GM12878 (cell line): ENCODE measurements at regions not wholly inside any gene's neighbourhood (a gene's known extent, or its start where the extent isn't known, plus 50 kb on each side); places are given as distances from the start of the nearest gene placed in this dataset.
"Not testable (repeated sequence)": the region's sequence is repeated elsewhere in the genome, so short reads cannot be mapped to it uniquely, and the experiment has no call there.

Experiments
- BCL11A ChIP-seq: IDR thresholded peaks from 2 replicates; pipeline ENCODE4 v1.6.1; 2011; ENCODE audit warnings: low read depth, low read length
- CEBPB ChIP-seq, 2 experiments: fragments of 150-350 bp in 1 of 2; IDR thresholded peaks; 2 replicates each; pipeline ENCODE4 v1.6.1; 2012 to 2014; ENCODE audit warnings: low read depth in 2 of 2, low read length in 2 of 2, borderline replicate concordance in 1 of 2, inconsistent platforms in 1 of 2
- CHD2 ChIP-seq: IDR thresholded peaks from 2 replicates; pipeline ENCODE4 v1.6.1; 2011; ENCODE audit warnings: low read depth, low read length, improper control_type of control experiment, borderline replicate concordance
- CTCF ChIP-seq, 3 experiments: IDR thresholded peaks in 2 of 3; conservative IDR thresholded peaks in 1 of 3; 2 replicates each; pipeline ENCODE4 v1.5.1; 2011; ENCODE audit warnings: low read depth in 3 of 3, low read length in 3 of 3, mild to moderate bottlenecking in 3 of 3, control low read depth in 2 of 3, moderate library complexity in 2 of 3, inconsistent platforms in 1 of 3, mixed read lengths in 1 of 3; ENCODE audit not compliant: control insufficient read depth in 2 of 3, insufficient read depth in 1 of 3; ENCODE audit errors: extremely low read depth in 1 of 3
- EGR1 ChIP-seq, 2 experiments: IDR thresholded peaks; 1 replicate in 1 of 2; 2 replicates in 1 of 2; pipeline ENCODE4 v1.6.1; 2011 to 2012; ENCODE audit warnings: low read depth in 2 of 2, low read length in 2 of 2, borderline replicate concordance in 1 of 2, mild to moderate bottlenecking in 1 of 2, moderate library complexity in 1 of 2
- EP300 ChIP-seq, 2 experiments: fragments of 150-350 bp in 1 of 2; IDR thresholded peaks; 2 replicates each; pipeline ENCODE4 v1.6.1; 2011 to 2012; ENCODE audit warnings: low read depth in 2 of 2, low read length in 2 of 2, borderline replicate concordance in 1 of 2, improper control_type of control experiment in 1 of 2, inconsistent platforms in 1 of 2; ENCODE audit not compliant: control insufficient read depth in 1 of 2
- JUNB ChIP-seq: IDR thresholded peaks from 2 replicates; pipeline ENCODE4 v1.6.1; 2016; ENCODE audit warnings: antibody characterized with exemption, mild to moderate bottlenecking
- POLR2AphosphoS2 ChIP-seq: IDR thresholded peaks from 2 replicates; pipeline ENCODE4 v1.6.1; 2011; ENCODE audit warnings: low read depth, mild to moderate bottlenecking, low read length, improper control_type of control experiment, moderate library complexity
- REST ChIP-seq: IDR thresholded peaks from 2 replicates; pipeline ENCODE4 v1.6.1; 2012; ENCODE audit warnings: mild to moderate bottlenecking, low read depth, low read length
- SREBF2 ChIP-seq: IDR thresholded peaks from 2 replicates; pipeline ENCODE4 v1.6.1; 2012; ENCODE audit warnings: mild to moderate bottlenecking, low read length
- STAT1 ChIP-seq: fragments of 450-650 bp; conservative IDR thresholded peaks from 2 replicates; pipeline ENCODE4 v1.6.1; 2014; ENCODE audit warnings: antibody characterized with exemption, mild to moderate bottlenecking
- USF2 ChIP-seq: IDR thresholded peaks from 2 replicates; pipeline ENCODE4 v1.6.1; 2011; ENCODE audit warnings: low read depth, low read length, improper control_type of control experiment, borderline replicate concordance
- ZNF384 ChIP-seq: IDR thresholded peaks from 2 replicates; pipeline ENCODE4 v1.6.1; 2012; ENCODE audit warnings: low read depth, mild to moderate bottlenecking, low read length, improper control_type of control experiment, borderline replicate concordance

- not testable (repeated sequence) for TF ChIP-seq CTCF (IDR thresholded peaks at IDR 0.05 in 2 of 3, conservative IDR thresholded peaks at IDR 0.05 in 1 of 3; ENCODE audit: control insufficient read depth in 2 of 3, extremely low read depth in 1 of 3, insufficient read depth in 1 of 3, low read depth in 3 of 3, low read length in 3 of 3); EGR1 (IDR thresholded peaks at IDR 0.05; ENCODE audit: borderline replicate concordance in 1 of 2, low read depth in 2 of 2, low read length in 2 of 2); CEBPB (IDR thresholded peaks at IDR 0.05; ENCODE audit: borderline replicate concordance in 1 of 2, low read depth in 2 of 2, low read length in 2 of 2); EP300 (IDR thresholded peaks at IDR 0.05; ENCODE audit: borderline replicate concordance in 1 of 2, control insufficient read depth in 1 of 2, low read depth in 2 of 2, low read length in 2 of 2); STAT1; BCL11A; REST; USF2; ZNF384; POLR2AphosphoS2; SREBF2; CHD2; JUNB
These were observed 83.1 kb upstream of the TMTC2 start for GRCh38 chr12:82603647-82604046.
